Heart right ventricle (tissue), 16 donors: ENCODE measurements at regions not wholly inside any gene's neighbourhood (a gene's known extent, or its start where the extent isn't known, plus 50 kb on each side); places are given as distances from the start of the nearest gene placed in this dataset.
A peak's percentile ranks its signal among the peaks of the same experiment; 100 is the strongest.

ENCODE experiments used
- ATAC-seq, 8 donors: fragments of 200-7000 bp; cut with Tn5 transposase; one replicate each; pipeline ENCODE4 v1.9.1; 2020; ENCODE audit warnings: mild to moderate bottlenecking in 8 of 8, moderate library complexity in 8 of 8, moderate number of reproducible peaks in 1 of 8
- DNase-seq, 2 donors: peaks; one replicate each; pipeline ENCODE4 v3.0.0-alpha.2; 2020
- H3K27ac ChIP-seq, 10 donors: fragments of 200-600 bp; sonication (generic) in 2 of 10; one replicate each; pipeline versions ENCODE4 v1.5.0 to v1.8.0; 2020 to 2022; ENCODE audit warnings: mild to moderate bottlenecking in 3 of 10
- H3K27me3 ChIP-seq, 7 donors: fragments of 200-600 bp; one replicate each; pipeline ENCODE4 v1.8.0; 2021 to 2022; ENCODE audit warnings: mild to moderate bottlenecking in 2 of 7
- H3K36me3 ChIP-seq, 9 donors: fragments of 200-600 bp; sonication (generic) in 1 of 9; one replicate each; pipeline versions ENCODE4 v1.5.0 to v1.8.0; 2020 to 2022; ENCODE audit warnings: mild to moderate bottlenecking in 2 of 9
- H3K4me1 ChIP-seq, 9 donors: fragments of 200-600 bp; sonication (generic) in 1 of 9; one replicate each; pipeline versions ENCODE4 v1.5.0 to v1.8.0; 2020 to 2022; ENCODE audit warnings: mild to moderate bottlenecking in 4 of 9
- H3K4me3 ChIP-seq, 10 donors: fragments of 200-600 bp; sonication (generic) in 2 of 10; one replicate each; pipeline versions ENCODE4 v1.5.0 to v1.8.0; 2020 to 2022; ENCODE audit warnings: mild to moderate bottlenecking in 7 of 10, moderate library complexity in 2 of 10
- H3K9me3 ChIP-seq, 11 donors: fragments of 200-600 bp in 10 of 11; sonication (generic) in 2 of 11; one replicate each; pipeline versions ENCODE4 v1.5.0 to v1.8.0; 2013 to 2022; ENCODE audit warnings: mild to moderate bottlenecking in 2 of 11, control low read depth in 1 of 11, moderate library complexity in 1 of 11
- CTCF ChIP-seq, 9 donors: fragments of 200-600 bp; sonication (generic) in 2 of 9; IDR thresholded peaks; one replicate each; pipeline versions ENCODE4 v1.5.0 to v1.8.0; 2021 to 2022; ENCODE audit warnings: antibody characterized with exemption in 9 of 9, mild to moderate bottlenecking in 5 of 9, moderate library complexity in 1 of 9
- WGBS, 2 donors: extraction: QIAGEN DNeasy Blood & Tissue Kit; methylation state at CpG; one replicate each; pipeline ENCODE4 v1.1.7; 2013; ENCODE audit warnings: inconsistent platforms in 1 of 2; 5-methylcytosine and 5-hydroxymethylcytosine counted together
- intact Hi-C, 10 donors: fragments of 100-400 bp; cut with DNase I; formaldehyde crosslinking; loops; one replicate each; pipeline versions ENCODE4 v1.11.1 to v1.14.2; 2022
- donor health status: Arrhythmogenic right ventricular cardiomyopathy.
- donor health status: ischemic (EF 13 %, LVEDD 7.1; RV severe dilation, severe dysfunction).
- donor health status: healthy with polysubstance abuse.
- donor health status: DM: no; HTN: yes; CAD: no.
- donor health status: DM: no; HTN: no; CAD: no.
- donor health status: ischemic (EF 25% LVEDD 6.9; RV normal size, moderate dysfunction).
- donor health status: ischemic (EF 25% LVEDD 5.7; RV mildly dilated, moderate dysfunction).
- donor health status: healthy.
- donor health status: DM: yes; HTN: yes; CAD: no.
- donor health status: Ischemic cardiomyopathy.
- donor health status: ischemic (EF 35%, LVEDD 5.7; RV mildly dilated, moderate dysfunction).
- donor health status: nonischemic (EF 11% LVEDD 7.7; RV severe dilation, severe dysfunction).
- donor health status: DM: yes; HTN: yes; CAD: no.
- donor health status: PGD.
- donor health status: ischemic (EF 29% LVEDD 5.4; RV normal size, mild dysfunction).
- donor health status: nonischemic (EF 23%, LVEDD 6.1; RV moderate dilation, normal function).

GRCh38 chr14:34254571-34254970 lies 207.5 kb downstream of the SPTSSA start:
- no peak for TF ChIP-seq CTCF (IDR thresholded peaks at IDR 0.05)

GRCh38 chr14:34254031-34254430 lies 208.0 kb downstream of the SPTSSA start:
- intact Hi-C loops = no loop called here
- WGBS, 2 donors = 98 to 100% methylated on average over 1 of the region's 1 CpG
- DNase-seq (no peak), ATAC-seq (no peak)
- no peak overlapping the region for H3K27ac ChIP-seq
- no peaks in the 10 kb centered on the region for H3K36me3 ChIP-seq
- H3K9me3 ChIP-seq = no peaks in the 10 kb centered on the region
- peaks cover 0 to 32% (median 24%) of the 10 kb centered on the region in 9 donors for H3K4me1 ChIP-seq
- TF ChIP-seq CTCF (IDR thresholded peaks at IDR 0.05) = no peak
- H3K27me3 ChIP-seq = no peaks in the 10 kb centered on the region
- H3K4me3 ChIP-seq = no peak overlapping the region

More at GRCh38 chr14:34254571-34254970, 207.5 kb downstream of the SPTSSA start:
- WGBS, 2 donors = 69 to 74% methylated on average over 5 of the region's 5 CpGs
- DNase-seq = no peak
- no peaks in the 10 kb centered on the region for H3K27me3 ChIP-seq
- no peaks in the 10 kb centered on the region for H3K9me3 ChIP-seq
- H3K4me3 ChIP-seq = no peak overlapping the region
- no peaks in the 10 kb centered on the region for H3K36me3 ChIP-seq
- intact Hi-C loops = no loop called here
- ATAC-seq = no peak
- peaks cover 0 to 32% (median 24%) of the 10 kb centered on the region in 9 donors for H3K4me1 ChIP-seq
- H3K27ac ChIP-seq = no peak overlapping the region

GRCh38 chr14:34252227-34252626 lies 209.8 kb downstream of the SPTSSA start:
- intact Hi-C loops = no loop called here
- H3K9me3 ChIP-seq = no peaks in the 10 kb centered on the region
- H3K27ac ChIP-seq = peak overlapping the region in 8 of 10 donors; percentile 1 to 77 (median 62)
- ATAC-seq = peak in 7 of 8 donors; percentile 20 to 79 (median 57)
- no peaks in the 10 kb centered on the region for H3K36me3 ChIP-seq
- H3K27me3 ChIP-seq = no peaks in the 10 kb centered on the region
- 57 to 60% methylated on average over 2 of the region's 2 CpGs for WGBS, 2 donors
- TF ChIP-seq CTCF (IDR thresholded peaks at IDR 0.05) = no peak
- no peak overlapping the region for H3K4me3 ChIP-seq
- no peak for DNase-seq
- peaks cover 0 to 32% (median 24%) of the 10 kb centered on the region in 9 donors for H3K4me1 ChIP-seq

GRCh38 chr14:34251662-34252061 lies 210.4 kb downstream of the SPTSSA start:
- DNase-seq = no peak
- Histone ChIP-seq H3K27ac (peak overlapping the region in 8 of 10 donors; percentile 1 to 77 (median 63)), H3K36me3 (no peaks in the 10 kb centered on the region), H3K4me1 (peaks cover 0 to 35% (median 24%) of the 10 kb centered on the region in 9 donors), H3K27me3 (no peaks in the 10 kb centered on the region), H3K9me3 (no peaks in the 10 kb centered on the region), H3K4me3 (no peak overlapping the region)
- WGBS, 2 donors = 56 to 57% methylated on average over 6 of the region's 6 CpGs
- intact Hi-C loops = no loop called here
- no peak for TF ChIP-seq CTCF (IDR thresholded peaks at IDR 0.05)
- peak; percentile 30 to 79 (median 76) for ATAC-seq
